GM20000 (cell line): ENCODE measurements at regions not wholly inside any gene's neighbourhood (a gene's known extent, or its start where the extent isn't known, plus 50 kb on each side); places are given as distances from the start of the nearest gene placed in this dataset.

Source experiments
- DNase-seq: peaks from one replicate; pipeline ENCODE4 v3.0.0; 2012; ENCODE audit warnings: low spot score
- TF ChIP-seq, protein P1 (sequence below): IDR thresholded peaks from 2 replicates; pipeline ENCODE4 v1.5.1; 2012; ENCODE audit warnings: mild to moderate bottlenecking, control low read depth; ENCODE audit errors: extremely low read depth, missing control alignments

DNA sequence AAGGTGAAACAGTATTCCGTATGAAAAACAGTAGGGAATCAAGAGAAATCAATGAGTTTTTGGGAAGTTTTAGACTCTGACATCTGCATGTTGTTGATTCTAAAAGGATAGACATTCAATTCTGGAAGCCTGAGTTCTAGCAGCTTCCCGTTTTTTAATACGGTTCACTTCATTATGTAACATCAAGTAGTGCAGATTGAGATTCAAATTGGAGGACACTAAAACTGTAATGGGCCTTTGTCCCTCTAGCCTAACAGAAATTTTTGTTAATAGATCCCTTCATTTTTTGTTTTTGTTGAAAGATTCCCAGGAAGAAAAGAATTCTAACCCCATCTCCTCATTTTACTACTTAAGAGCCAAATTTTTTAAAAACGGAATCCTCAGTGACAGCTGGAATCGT is 384.6 kb downstream of the SH3GL2 start:
- TF ChIP-seq, protein P1, sequence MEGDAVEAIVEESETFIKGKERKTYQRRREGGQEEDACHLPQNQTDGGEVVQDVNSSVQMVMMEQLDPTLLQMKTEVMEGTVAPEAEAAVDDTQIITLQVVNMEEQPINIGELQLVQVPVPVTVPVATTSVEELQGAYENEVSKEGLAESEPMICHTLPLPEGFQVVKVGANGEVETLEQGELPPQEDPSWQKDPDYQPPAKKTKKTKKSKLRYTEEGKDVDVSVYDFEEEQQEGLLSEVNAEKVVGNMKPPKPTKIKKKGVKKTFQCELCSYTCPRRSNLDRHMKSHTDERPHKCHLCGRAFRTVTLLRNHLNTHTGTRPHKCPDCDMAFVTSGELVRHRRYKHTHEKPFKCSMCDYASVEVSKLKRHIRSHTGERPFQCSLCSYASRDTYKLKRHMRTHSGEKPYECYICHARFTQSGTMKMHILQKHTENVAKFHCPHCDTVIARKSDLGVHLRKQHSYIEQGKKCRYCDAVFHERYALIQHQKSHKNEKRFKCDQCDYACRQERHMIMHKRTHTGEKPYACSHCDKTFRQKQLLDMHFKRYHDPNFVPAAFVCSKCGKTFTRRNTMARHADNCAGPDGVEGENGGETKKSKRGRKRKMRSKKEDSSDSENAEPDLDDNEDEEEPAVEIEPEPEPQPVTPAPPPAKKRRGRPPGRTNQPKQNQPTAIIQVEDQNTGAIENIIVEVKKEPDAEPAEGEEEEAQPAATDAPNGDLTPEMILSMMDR: no peak
- DNase-seq: no peak

DNA sequence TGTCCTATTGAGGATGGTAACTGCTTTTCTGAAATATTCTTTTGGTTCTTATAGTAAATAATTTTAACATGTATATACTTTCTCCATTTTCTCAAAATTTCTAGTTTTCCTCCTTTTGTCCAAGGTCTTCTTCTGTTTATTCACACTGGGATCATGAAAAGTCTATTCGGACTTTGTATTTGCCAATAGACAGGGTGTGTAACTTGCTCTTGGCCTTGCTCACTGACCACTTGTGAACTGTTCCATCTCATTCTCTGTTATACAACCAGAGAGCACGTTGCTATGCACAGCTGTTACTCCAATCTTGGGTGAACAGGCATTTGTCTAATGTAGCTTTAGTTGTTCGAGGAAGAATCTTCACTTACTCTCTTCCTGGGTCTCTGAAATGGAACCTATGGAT is 388.9 kb downstream of the SH3GL2 start:
- TF ChIP-seq, protein P1: no peak
- no peak for DNase-seq

DNA sequence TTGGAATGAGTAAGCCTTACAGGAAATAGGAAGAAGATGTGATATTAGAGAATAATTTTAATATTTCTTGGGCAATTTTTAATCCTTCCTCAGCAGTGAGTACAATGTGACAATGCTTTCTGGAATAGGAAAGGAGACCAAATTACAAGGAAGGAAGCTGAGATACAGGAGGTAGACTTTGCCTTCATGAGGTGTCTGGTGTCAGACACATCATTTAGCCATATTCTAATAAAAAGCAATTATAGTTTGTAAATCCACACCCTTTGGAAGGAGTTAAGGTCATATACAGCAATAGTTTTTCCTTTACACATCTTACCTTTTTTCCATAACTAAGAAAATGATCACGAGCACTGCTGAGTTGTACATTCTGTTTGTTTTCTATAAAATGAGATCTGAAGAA is 390.4 kb downstream of the SH3GL2 start:
- DNase-seq: no peak
- TF ChIP-seq, protein P1: no peak

DNA sequence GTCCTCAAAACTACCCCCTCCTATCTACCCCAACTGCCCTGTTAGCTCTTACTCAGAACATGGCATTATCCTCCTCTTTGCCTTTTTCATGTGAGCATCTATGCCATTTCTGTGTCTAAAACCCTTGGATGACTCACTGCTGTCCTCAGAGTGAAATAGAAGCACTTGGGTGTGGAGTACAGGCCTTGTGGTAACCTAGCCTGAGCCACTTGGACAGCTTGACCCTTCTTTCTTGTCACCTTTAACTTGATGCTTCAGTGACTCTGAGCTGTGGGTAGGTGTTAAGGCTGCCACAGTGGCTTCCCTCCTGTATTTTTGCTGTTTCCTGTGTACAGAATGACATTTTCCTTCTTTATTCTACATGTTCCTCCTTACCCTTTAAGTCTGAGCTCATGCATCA is 391.4 kb downstream of the SH3GL2 start:
- no peak for DNase-seq
- TF ChIP-seq, protein P1: no peak

DNA sequence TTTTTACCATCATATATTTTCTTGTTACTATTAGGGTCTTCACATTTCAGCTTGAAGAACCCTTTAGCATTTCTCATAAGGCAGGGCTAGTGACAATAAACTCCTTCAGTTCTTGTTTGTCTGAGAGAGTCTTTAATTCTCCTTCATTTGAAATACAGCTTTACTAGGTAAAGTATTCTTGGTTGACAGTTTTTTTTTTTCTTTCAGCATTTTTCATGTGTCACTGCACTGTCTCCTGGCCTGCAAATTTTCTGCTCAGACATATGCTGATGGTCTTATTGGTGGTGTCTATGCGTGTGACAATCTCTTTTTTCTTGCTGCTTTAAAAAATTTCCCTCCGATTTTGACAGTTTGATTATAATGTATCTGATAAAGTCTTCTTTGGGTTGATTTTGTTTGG is 399.9 kb downstream of the SH3GL2 start:
- DNase-seq: no peak
- TF ChIP-seq, protein P1: no peak

DNA sequence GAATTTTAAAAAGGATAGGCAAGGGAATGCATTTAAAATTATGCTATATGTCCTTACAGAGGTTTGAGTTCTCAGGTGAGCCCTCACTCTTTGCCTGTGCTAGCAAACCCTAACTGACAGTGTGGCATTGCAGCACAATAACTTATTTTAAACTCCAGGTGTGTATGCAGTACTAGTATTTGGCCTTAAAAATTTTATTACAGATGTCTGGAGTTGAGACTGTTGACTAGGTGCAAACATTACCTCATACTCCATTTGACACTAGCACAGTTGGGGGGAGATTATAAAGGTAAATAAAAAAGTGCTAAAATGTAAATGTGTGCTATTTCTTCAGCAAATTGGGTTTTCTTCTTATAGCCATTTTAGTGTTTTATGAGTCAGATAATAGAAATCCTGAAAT is 407.7 kb downstream of the SH3GL2 start:
- no peak for DNase-seq
- TF ChIP-seq, protein P1: no peak

DNA sequence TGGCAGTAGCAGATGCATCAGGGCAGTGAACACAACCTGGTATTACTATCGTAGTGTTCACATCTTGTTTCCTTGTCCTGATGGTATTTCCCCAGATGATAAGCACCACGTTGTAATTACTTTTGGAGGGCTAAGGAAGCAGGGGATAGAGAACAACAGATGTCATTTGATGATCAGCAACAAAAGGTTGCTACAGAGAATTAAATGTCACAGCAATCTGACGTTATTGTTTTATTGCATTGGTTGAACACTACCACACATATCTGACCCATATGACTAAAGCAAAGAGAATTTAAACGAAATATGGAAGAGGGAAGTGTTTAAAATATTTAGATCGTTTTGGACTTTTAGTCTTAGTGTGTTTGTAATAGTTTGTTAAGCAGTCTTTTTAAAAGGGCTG is 408.3 kb downstream of the SH3GL2 start:
- TF ChIP-seq, protein P1: no peak
- no peak for DNase-seq
